Stimulated activated CD4-positive, alpha-beta T cell treated with anti-CD3 and anti-CD28 coated beads, TNF-alpha, amount 100 ng/mL, for 24 hours (primary cell): ENCODE measurements at regions not wholly inside any gene's neighbourhood (a gene's known extent, or its start where the extent isn't known, plus 50 kb on each side); places are given as distances from the start of the nearest gene placed in this dataset.
"Not testable (repeated sequence)": the region's sequence is repeated elsewhere in the genome, so short reads cannot be mapped to it uniquely, and the experiment has no call there.

Source experiments
- DNase-seq, 3 experiments: peaks; one replicate each; pipeline ENCODE4 v3.0.0-alpha.2; 2020; ENCODE audit warnings: low read depth in 3 of 3

- no peak for DNase-seq
Observed at GRCh38 chr22:27581688-27582087, 219.9 kb downstream of the MN1 start.

DNA sequence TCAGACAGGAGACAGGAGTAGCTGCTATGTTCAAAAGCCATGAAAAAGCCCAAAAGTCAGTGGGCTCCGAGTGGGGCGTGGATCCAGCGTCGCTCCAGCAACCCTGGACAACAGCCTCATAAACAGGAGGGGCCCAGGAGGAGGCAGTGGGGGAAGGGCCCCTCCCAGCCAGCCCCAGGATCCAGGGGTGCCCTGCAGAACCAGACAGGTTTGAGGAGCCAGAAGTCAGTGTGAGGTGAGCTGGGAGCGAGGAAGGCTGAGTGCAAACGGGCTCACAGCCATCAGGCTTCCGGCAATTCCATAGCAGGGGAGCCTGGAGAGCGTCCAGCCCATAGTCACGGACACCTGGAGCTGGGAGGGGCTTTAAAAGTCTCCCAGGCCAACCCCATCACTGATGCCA, 217.7 kb downstream of the MN1 start:
- DNase-seq = no peak

GRCh38 chr22:27585141-27585540, 216.4 kb downstream of the MN1 start:
- DNase-seq = no peak

- no peak for DNase-seq
Observed at GRCh38 chr22:27588268-27588667, 213.3 kb downstream of the MN1 start.

GRCh38 chr22:27588915-27589314, 212.6 kb downstream of the MN1 start:
- DNase-seq = no peak

DNA sequence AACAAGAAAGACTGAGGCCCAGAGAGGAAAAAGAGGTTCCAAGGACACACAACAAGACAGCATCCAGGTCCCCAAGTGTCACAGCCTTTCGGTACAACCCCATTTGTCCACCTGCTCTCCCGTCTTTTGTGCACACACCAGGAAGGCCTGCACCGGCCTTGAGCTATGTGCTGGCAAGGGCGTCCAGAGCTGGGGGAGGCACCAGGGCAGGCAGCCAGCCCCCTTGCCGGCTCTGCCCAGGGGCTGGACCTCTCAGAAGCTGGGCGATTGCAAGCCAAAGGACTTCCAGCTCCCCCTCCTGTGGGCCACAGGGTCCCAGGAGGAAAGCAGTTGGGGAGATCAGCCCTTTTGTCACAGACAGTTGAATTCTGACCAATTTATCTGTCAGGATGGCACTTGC, 210.5 kb downstream of the MN1 start:
- DNase-seq = no peak

DNA sequence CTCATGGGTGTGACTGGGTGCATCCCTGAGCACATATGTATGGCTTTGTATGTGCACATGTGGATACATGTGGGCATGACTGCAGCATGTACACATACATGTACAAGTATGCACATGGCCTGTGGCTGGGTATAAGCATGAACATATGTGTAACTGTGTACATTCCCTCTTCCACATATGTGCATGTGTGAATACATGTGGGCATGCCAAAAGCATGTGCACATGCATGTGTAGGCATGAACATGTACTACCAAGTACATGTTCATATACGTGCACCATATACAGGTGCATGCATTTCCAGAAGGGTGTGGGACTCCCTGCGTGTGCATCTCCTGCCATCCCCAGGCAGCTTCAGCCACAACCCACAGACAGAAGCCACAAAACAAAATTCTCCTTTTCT, 208.2 kb downstream of the MN1 start:
- no peak for DNase-seq

GRCh38 chr22:27594020-27594419, 207.5 kb downstream of the MN1 start:
- DNase-seq = no peak

- DNase-seq = no peak
Observed at GRCh38 chr22:27594474-27595134, 207.0 kb downstream of the MN1 start.

DNA sequence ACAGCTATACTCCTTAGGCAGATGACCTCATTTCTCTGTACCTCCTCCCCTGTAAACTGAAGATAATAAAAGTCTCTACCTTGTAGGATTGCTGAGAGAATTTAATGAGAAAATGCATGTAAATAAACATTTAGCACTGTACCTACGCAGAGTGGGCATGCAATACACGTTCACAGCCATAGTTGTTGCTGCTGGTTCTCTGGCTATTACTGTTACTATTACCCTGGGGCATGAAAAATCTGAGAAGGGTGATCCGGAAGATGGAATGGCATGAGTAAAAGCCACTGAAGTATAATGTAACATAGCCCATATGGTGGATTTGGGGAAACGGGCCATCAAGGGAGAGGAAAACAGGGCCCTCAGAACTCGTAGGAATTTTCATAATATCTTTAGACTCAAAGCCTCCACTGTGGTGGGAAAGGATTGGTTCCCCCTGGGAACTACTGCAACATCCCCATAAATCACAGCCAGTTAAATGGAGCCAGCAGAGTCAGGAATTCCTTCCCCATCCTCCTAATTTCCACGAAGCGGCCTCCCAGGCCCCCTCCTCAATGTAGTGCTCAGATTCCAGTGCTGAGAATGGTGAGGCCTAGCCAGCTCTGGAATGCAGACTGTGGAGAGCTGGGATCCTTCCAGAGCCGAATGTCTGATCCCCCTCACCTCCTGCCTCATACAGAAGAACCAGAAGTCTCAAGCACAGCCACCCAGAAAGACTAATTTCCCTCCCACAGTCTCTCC, 205.3 kb downstream of the MN1 start:
- DNase-seq = no peak

DNA sequence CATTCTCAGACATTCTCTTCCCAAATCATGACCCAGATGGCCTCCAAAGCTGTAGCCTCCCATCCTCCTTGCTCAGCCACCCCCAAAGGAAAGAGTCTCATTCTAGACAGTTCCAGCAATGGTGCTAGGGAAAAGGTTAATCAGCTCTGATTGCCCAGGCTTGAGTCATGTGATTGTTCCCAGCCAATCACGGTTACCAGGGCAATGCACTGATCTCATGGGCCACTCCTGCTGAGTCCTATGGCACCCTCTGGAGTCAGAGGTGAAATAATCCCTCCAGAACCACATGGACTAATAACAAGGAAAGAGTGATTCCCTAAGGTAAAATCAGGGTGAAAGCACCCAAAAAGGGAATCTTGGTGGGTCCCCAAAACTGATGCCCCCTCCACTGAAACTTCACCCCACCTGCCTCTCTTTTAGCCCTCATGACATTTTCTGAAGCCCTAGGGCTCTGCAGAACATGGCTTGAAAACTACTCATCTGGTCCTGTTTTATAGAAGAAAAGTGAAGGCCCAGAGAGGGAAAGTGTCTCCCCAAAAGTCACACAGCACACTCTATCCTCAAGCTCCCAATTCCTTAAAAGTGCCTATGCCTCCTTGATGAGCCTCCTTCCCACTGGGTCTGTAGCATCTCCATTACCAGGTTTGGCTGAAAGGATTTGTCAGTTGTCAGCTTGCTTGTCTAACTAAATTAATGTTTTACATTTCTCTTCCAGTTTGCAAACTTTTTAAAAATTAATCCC, 203.7 kb downstream of the MN1 start:
- DNase-seq = no peak

DNA sequence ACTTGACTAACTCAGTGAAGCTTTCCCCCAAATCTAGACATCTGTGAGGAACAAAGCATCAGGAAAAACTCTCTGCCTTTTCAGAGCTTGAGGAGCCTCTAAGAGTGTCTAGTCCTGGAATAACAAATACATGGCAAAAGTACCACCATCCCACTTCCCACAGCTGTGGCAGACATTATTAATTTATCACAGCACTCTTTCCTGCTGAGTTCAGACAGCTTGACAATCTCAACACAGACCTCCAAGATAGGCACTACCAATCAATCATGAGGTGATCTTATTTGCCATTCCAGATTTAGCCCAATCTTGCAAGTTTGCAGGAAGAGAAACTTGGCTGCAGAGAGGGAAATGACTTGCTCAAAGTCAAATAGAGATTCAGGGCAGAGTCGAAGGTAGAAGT, 202.8 kb downstream of the MN1 start:
- no peak for DNase-seq

- DNase-seq = no peak
Observed at GRCh38 chr22:27601195-27601594, 200.4 kb downstream of the MN1 start.

- DNase-seq = no peak
Observed at GRCh38 chr22:27602390-27602789, 199.2 kb downstream of the MN1 start.

DNA sequence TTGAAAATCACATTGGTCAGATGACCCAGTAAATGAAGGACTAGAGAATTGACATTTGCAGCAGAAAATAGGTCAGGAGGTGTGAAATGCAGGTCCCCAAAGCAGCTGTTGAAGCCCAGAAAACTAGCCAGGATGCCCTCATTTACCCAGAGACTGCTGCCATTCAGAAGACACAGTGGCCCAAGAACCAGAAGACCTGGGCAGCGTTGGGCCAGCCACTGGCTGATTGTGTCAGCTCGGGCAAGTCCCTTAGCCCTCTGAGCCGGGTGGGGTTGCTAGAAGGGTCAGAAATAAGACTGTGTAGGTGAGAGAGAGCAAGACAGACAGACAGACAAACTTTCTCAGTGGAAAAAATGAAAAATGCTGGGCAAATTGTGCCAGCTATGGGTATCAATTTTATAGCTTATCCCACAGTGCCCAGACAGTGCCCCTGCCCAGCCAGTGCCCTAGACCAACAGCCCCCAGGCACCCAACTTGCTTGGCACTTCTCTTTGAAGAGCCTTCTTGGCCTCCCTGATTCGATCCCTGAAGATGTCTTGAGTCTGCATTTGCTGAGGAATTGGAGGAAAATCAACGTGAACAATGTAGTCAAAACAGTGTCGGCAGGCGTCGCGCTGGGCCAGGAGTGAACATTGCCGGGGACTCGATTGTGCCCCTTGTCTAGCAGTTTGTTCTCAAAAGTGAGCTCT, 198.3 kb downstream of the MN1 start:
- no peak for DNase-seq

DNA sequence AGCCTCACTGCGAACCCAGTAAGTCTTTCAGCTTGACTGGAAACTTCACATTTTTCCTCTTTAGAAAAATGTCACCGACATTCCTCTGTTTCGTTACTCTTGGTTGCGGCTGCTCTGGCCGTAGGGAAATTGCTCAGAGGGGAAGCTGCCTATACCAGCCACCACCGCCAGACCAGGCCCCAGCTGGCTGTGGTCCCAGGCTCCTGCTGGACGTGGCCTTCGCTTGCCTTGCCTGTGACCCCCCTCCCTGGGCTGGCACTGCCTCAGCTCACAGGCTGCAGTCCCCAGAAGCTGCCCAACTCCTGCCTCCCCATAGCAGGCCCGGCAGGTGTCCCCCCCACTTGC, 197.8 kb downstream of the MN1 start:
- DNase-seq = no peak

DNA sequence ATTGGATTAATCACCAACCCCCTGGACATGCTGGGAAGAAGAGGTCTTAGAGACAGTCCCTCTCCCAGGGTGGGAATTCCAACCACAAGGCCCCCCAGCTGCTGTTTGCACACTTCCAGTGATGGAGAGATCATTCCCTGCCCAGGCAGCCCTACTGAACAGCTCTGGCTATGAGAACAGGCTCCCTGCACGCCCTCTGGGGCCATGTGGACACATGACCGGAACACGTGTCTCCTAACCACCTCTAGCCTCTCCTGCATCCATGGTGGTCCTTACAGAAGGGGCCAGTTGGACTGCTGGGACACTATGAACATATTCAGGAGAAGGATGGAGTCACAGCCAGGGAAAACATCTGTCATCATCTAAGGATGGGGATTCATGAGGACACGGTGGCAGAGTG, 196.2 kb downstream of the MN1 start:
- DNase-seq = no peak

DNA sequence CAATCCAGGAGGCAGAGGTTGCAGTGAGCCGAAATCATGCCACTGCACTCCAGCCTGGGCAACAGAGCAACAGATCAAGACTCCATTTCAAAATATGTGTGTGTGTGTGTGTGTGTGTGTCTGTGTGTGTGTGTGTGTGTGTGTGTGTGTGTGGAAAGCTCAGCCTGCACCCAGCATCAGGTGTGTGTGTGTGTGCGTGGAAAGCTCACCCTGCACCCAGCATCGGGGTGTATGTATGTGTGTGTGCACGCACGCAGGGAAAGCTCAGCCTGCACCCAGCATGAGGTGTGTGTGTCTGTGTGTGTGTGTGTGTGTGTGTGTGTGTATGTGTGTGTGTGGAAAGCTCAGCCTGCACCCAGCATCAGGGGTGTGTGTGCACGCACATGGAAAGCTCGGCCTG, 193.8 kb downstream of the MN1 start:
- DNase-seq = not testable (repeated sequence)

GRCh38 chr22:27609451-27609888, 192.1 kb downstream of the MN1 start:
- no peak for DNase-seq

GRCh38 chr22:27610164-27610563, 191.4 kb downstream of the MN1 start:
- not testable (repeated sequence) for DNase-seq

GRCh38 chr22:27610863-27611786, 190.4 kb downstream of the MN1 start:
- no peak for DNase-seq
